ENCODE measurements at regions not wholly inside any gene's neighbourhood (a gene's known extent, or its start where the extent isn't known, plus 50 kb on each side); places are given as distances from the start of the nearest gene placed in this dataset.

GRCh38 chr5:56763711-56764466, 51.5 kb upstream of the MAP3K1 start (continued):
- TF ChIP-seq TAL1 (IDR thresholded peaks at IDR 0.05) (peak; percentile 88), TBP (optimal IDR thresholded peaks at IDR 0.05; ENCODE audit: low read depth, low read length) (no peak), RHOXF2B (CRISPR knock-in tag; conservative IDR thresholded peaks at IDR 0.05) (no peak), CAMTA2 (CRISPR knock-in tag; conservative IDR thresholded peaks at IDR 0.05) (no peak), HMG20A (CRISPR knock-in tag; conservative IDR thresholded peaks at IDR 0.05) (no peak), NR0B1 (IDR thresholded peaks at IDR 0.05; ENCODE audit: partially characterized antibody) (no peak), MECOM (CRISPR knock-in tag; IDR thresholded peaks at IDR 0.05) (peak; percentile 79; the same call in 1 of the 2 replicates), ZBTB8A (IDR thresholded peaks at IDR 0.05; ENCODE audit: partially characterized antibody) (no peak), POLR2B (IDR thresholded peaks at IDR 0.05; ENCODE audit: low read depth, partially characterized antibody) (no peak), RFX7 (CRISPR knock-in tag; IDR thresholded peaks at IDR 0.05) (no peak), TFAM (CRISPR knock-in tag; conservative IDR thresholded peaks at IDR 0.05) (no peak), MCM7 (IDR thresholded peaks at IDR 0.05) (no peak), SRSF9 (IDR thresholded peaks at IDR 0.05; ENCODE audit: borderline replicate concordance, low read depth, low read length) (no peak), NONO (IDR thresholded peaks at IDR 0.05; ENCODE audit: low read depth in 2 of 2, low read length in 1 of 2) (no peak), CBX1 (IDR thresholded peaks at IDR 0.05; ENCODE audit: low read depth) (no peak), MCM5 (IDR thresholded peaks at IDR 0.05; ENCODE audit: low read depth) (no peak), ZNF696 (CRISPR knock-in tag; conservative IDR thresholded peaks at IDR 0.05) (no peak), PCBP2 (IDR thresholded peaks at IDR 0.05; ENCODE audit: low read depth, low read length, poor library complexity, severe bottlenecking) (no peak), HBP1 (CRISPR knock-in tag; IDR thresholded peaks at IDR 0.05) (no peak), RBM22 (IDR thresholded peaks at IDR 0.05; ENCODE audit: low read depth, low read length, poor library complexity, severe bottlenecking) (no peak)
- TF ChIP-seq, protein P1, sequence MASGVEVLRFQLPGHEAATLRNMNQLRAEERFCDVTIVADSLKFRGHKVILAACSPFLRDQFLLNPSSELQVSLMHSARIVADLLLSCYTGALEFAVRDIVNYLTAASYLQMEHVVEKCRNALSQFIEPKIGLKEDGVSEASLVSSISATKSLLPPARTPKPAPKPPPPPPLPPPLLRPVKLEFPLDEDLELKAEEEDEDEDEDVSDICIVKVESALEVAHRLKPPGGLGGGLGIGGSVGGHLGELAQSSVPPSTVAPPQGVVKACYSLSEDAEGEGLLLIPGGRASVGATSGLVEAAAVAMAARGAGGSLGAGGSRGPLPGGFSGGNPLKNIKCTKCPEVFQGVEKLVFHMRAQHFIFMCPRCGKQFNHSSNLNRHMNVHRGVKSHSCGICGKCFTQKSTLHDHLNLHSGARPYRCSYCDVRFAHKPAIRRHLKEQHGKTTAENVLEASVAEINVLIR (CRISPR knock-in tag; IDR thresholded peaks at IDR 0.05), result 0 out of 2 replicates have a peak, but pooled peaks have one; percentile 16
- TF ChIP-seq, protein P2, sequence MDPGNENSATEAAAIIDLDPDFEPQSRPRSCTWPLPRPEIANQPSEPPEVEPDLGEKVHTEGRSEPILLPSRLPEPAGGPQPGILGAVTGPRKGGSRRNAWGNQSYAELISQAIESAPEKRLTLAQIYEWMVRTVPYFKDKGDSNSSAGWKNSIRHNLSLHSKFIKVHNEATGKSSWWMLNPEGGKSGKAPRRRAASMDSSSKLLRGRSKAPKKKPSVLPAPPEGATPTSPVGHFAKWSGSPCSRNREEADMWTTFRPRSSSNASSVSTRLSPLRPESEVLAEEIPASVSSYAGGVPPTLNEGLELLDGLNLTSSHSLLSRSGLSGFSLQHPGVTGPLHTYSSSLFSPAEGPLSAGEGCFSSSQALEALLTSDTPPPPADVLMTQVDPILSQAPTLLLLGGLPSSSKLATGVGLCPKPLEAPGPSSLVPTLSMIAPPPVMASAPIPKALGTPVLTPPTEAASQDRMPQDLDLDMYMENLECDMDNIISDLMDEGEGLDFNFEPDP (CRISPR knock-in tag; IDR thresholded peaks at IDR 0.05), result no peak
- TF ChIP-seq, protein P3, sequence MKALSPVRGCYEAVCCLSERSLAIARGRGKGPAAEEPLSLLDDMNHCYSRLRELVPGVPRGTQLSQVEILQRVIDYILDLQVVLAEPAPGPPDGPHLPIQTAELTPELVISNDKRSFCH (CRISPR knock-in tag; IDR thresholded peaks at IDR 0.05), result no peak
- TF ChIP-seq, protein P3 (tag; IDR thresholded peaks at IDR 0.05), result no peak

Data from K562 (cell line).